ENCODE measurements at regions not wholly inside any gene's neighbourhood (a gene's known extent, or its start where the extent isn't known, plus 50 kb on each side); places are given as distances from the start of the nearest gene placed in this dataset.
A peak's percentile ranks its signal among the peaks of the same experiment; 100 is the strongest.
"Not testable (repeated sequence)": the region's sequence is repeated elsewhere in the genome, so short reads cannot be mapped to it uniquely, and the experiment has no call there.

GRCh38 chr6:149142924-149143429, 174.5 kb upstream of the TAB2 start:
- Mint-ChIP-seq H3K27ac (no peak overlapping the region), H3K4me3 (no peak overlapping the region), H3K27me3 (ENCODE audit: low read depth) (no peaks in the 10 kb centered on the region), H3K36me3 (ENCODE audit: low read depth) (no peaks in the 10 kb centered on the region), H3K4me1 (peaks cover 23% of the 10 kb centered on the region), H3K9me3 (peaks cover 6% of the 10 kb centered on the region)
- TF ChIP-seq CTCF (IDR thresholded peaks at IDR 0.05; ENCODE audit: unreplicated experiment in 3 of 3): no peak

- not testable (repeated sequence) for H3K36me3 Mint-ChIP-seq (ENCODE audit: low read depth); H3K4me3 Mint-ChIP-seq; H3K27me3 Mint-ChIP-seq (ENCODE audit: low read depth); H3K9me3 Mint-ChIP-seq
- Mint-ChIP-seq H3K27ac (peak overlapping the region in 1 of 3 experiments; percentile 22), H3K4me1 (peaks cover 19% of the 10 kb centered on the region)
Measured at GRCh38 chr6:149145800-149146199, 171.7 kb upstream of the TAB2 start.

GRCh38 chr6:149147195-149147594, 170.3 kb upstream of the TAB2 start:
- Mint-ChIP-seq H3K27ac (peak overlapping the region in 2 of 3 experiments; percentile 73 to 79), H3K9me3 (peaks cover 6% of the 10 kb centered on the region), H3K4me3 (no peak overlapping the region), H3K36me3 (ENCODE audit: low read depth) (no peaks in the 10 kb centered on the region), H3K4me1 (peaks cover 19% of the 10 kb centered on the region), H3K27me3 (ENCODE audit: low read depth) (peaks cover 10% of the 10 kb centered on the region)
- no peak for TF ChIP-seq CTCF (IDR thresholded peaks at IDR 0.05; ENCODE audit: unreplicated experiment in 3 of 3)

- H3K36me3 Mint-ChIP-seq (ENCODE audit: low read depth): no peaks in the 10 kb centered on the region
- no peak for TF ChIP-seq CTCF (IDR thresholded peaks at IDR 0.05; ENCODE audit: unreplicated experiment in 3 of 3)
Measured at GRCh38 chr6:149147938-149148718, 169.4 kb upstream of the TAB2 start.

GRCh38 chr6:149149653-149150052, 167.9 kb upstream of the TAB2 start:
- TF ChIP-seq CTCF (IDR thresholded peaks at IDR 0.05; ENCODE audit: unreplicated experiment in 3 of 3): no peak
- Mint-ChIP-seq H3K36me3 (ENCODE audit: low read depth) (no peaks in the 10 kb centered on the region), H3K9me3 (peaks cover 3% of the 10 kb centered on the region)

More at GRCh38 chr6:149147938-149148718, 169.4 kb upstream of the TAB2 start:
- no peak overlapping the region for H3K4me3 Mint-ChIP-seq
- H3K4me1 Mint-ChIP-seq: peaks cover 28% of the 10 kb centered on the region
- H3K27me3 Mint-ChIP-seq (ENCODE audit: low read depth): peaks cover 10% of the 10 kb centered on the region
- peaks cover 6% of the 10 kb centered on the region for H3K9me3 Mint-ChIP-seq
- peak overlapping the region; percentile 37 to 77 (median 73) for H3K27ac Mint-ChIP-seq

GRCh38 chr6:149150301-149150700, 167.2 kb upstream of the TAB2 start:
- peaks cover 3% of the 10 kb centered on the region for H3K9me3 Mint-ChIP-seq
- peaks cover 10% of the 10 kb centered on the region for H3K27me3 Mint-ChIP-seq (ENCODE audit: low read depth)
- peak overlapping the region in 1 of 3 experiments; percentile 73 for H3K27ac Mint-ChIP-seq
- H3K36me3 Mint-ChIP-seq (ENCODE audit: low read depth): no peaks in the 10 kb centered on the region
- H3K4me1 Mint-ChIP-seq: peaks cover 37% of the 10 kb centered on the region
- no peak overlapping the region for H3K4me3 Mint-ChIP-seq
- no peak for TF ChIP-seq CTCF (IDR thresholded peaks at IDR 0.05; ENCODE audit: unreplicated experiment in 3 of 3)

More at GRCh38 chr6:149149653-149150052, 167.9 kb upstream of the TAB2 start:
- Mint-ChIP-seq H3K27me3 (ENCODE audit: low read depth) (peaks cover 10% of the 10 kb centered on the region), H3K27ac (peak overlapping the region in 1 of 3 experiments; percentile 73), H3K4me3 (no peak overlapping the region), H3K4me1 (peaks cover 37% of the 10 kb centered on the region)
